B cell (primary cell): ENCODE measurements at regions not wholly inside any gene's neighbourhood (a gene's known extent, or its start where the extent isn't known, plus 50 kb on each side); places are given as distances from the start of the nearest gene placed in this dataset.
"Not testable (repeated sequence)": the region's sequence is repeated elsewhere in the genome, so short reads cannot be mapped to it uniquely, and the experiment has no call there.

Experiments
- ATAC-seq: fragments of 200-7000 bp; cut with Tn5 transposase; one replicate; pipeline ENCODE4 v1.10.0; 2021; ENCODE audit warnings: low read depth, mild to moderate bottlenecking, moderate number of reproducible peaks, moderate library complexity
- CTCF ChIA-PET: fragments of 350-600 bp; sonication (Branson Sonifier 250); formaldehyde crosslinking; loops from one replicate; lab custom pipeline; 2021; ENCODE audit warnings: antibody characterized with exemption, inconsistent platforms; lab: Charles Lee
- POLR2A ChIA-PET: fragments of 350-600 bp; sonication (Branson Sonifier 250); formaldehyde crosslinking; loops from one replicate; lab custom pipeline; 2021; ENCODE audit warnings: antibody characterized with exemption; lab: Charles Lee
- DNase-seq: peaks from one replicate; pipeline ENCODE4 v3.0.0; 2013
- H2AFZ ChIP-seq: 2 replicates; pipeline ENCODE4 v1.6.1; 2012; ENCODE audit warnings: mild to moderate bottlenecking, low read depth, low read length; ENCODE audit not compliant: insufficient read depth, poor library complexity, severe bottlenecking
- H3K27ac ChIP-seq, 2 donors: 1 replicate in 1 of 2; 2 replicates in 1 of 2; pipeline ENCODE4 v1.5.1; 2012 to 2013; ENCODE audit warnings: low read length in 2 of 2, mild to moderate bottlenecking in 2 of 2, moderate library complexity in 1 of 2
- H3K27me3 ChIP-seq, 4 experiments: fragments of 200-600 bp in 1 of 4; sonication (generic) in 1 of 4; replicated peaks in 1 of 4; 1 replicate in 2 of 4; 2 replicates in 2 of 4; pipeline versions ENCODE4 v1.6.1 to v1.7.0; 2013 to 2016; ENCODE audit warnings: low read length in 3 of 4, mild to moderate bottlenecking in 2 of 4, mixed read lengths in 1 of 4, moderate library complexity in 1 of 4; ENCODE audit not compliant: insufficient read depth in 4 of 4, control insufficient read depth in 3 of 4; ENCODE audit errors: control extremely low read depth in 1 of 4
- H3K36me3 ChIP-seq, 2 experiments: replicated peaks in 1 of 2; 1 replicate in 1 of 2; 2 replicates in 1 of 2; pipeline versions ENCODE4 v1.6.1 to v1.7.1; 2013; ENCODE audit warnings: low read length in 1 of 2; ENCODE audit not compliant: insufficient read depth in 2 of 2, control insufficient read depth in 1 of 2; ENCODE audit errors: control extremely low read depth in 1 of 2, extremely low read depth in 1 of 2
- H3K4me1 ChIP-seq, 2 donors: fragments of 200-600 bp in 1 of 2; sonication (generic) in 1 of 2; 1 replicate in 1 of 2; 2 replicates in 1 of 2; pipeline versions ENCODE4 v1.5.1 to v1.6.1; 2013 to 2017; ENCODE audit warnings: low read length in 2 of 2; ENCODE audit not compliant: control insufficient read depth in 2 of 2, insufficient read depth in 2 of 2
- H3K4me2 ChIP-seq: replicated peaks from 2 replicates; pipeline ENCODE3; 2012; ENCODE audit warnings: mild to moderate bottlenecking, low read depth, low read length; ENCODE audit not compliant: poor library complexity, severe bottlenecking
- H3K4me3 ChIP-seq, 5 experiments: fragments of 200-600 bp in 1 of 5; sonication (generic) in 1 of 5; 1 replicate in 3 of 5; 2 replicates in 2 of 5; pipeline versions ENCODE4 v1.5.1 to v1.7.0; 2011 to 2016; ENCODE audit warnings: low read length in 4 of 5, mild to moderate bottlenecking in 4 of 5, low read depth in 2 of 5, control low read depth in 1 of 5, moderate library complexity in 1 of 5; ENCODE audit not compliant: insufficient read depth in 1 of 5; ENCODE audit errors: control extremely low read depth in 1 of 5, extremely low read depth in 1 of 5
- H3K79me2 ChIP-seq: fragments of 200-600 bp; sonication (generic); one replicate; pipeline ENCODE4 v1.6.0; 2016; ENCODE audit warnings: low read length; ENCODE audit not compliant: control insufficient read depth, insufficient read depth
- H3K9ac ChIP-seq: fragments of 200-600 bp; sonication (generic); 2 replicates; pipeline ENCODE4 v1.6.1; 2017; ENCODE audit warnings: mild to moderate bottlenecking, low read length, moderate library complexity
- H3K9me3 ChIP-seq, 3 donors: one replicate each; pipeline versions ENCODE4 v1.6.1 to v1.7.1; 2013; ENCODE audit warnings: low read length in 2 of 3; ENCODE audit not compliant: control insufficient read depth in 2 of 3, insufficient read depth in 1 of 3; ENCODE audit errors: control extremely low read depth in 1 of 3
- H4K20me1 ChIP-seq: 2 replicates; pipeline ENCODE4 v1.6.0; 2012; ENCODE audit warnings: mild to moderate bottlenecking, low read length; ENCODE audit not compliant: insufficient read depth, control insufficient read depth, poor library complexity, severe bottlenecking
- H3K27ac Mint-ChIP-seq: one replicate; pipeline ENCODE4 v1.8.0; 2021; ENCODE audit warnings: mixed read lengths
- H3K27me3 Mint-ChIP-seq: one replicate; pipeline ENCODE4 v1.8.0; 2021; ENCODE audit warnings: mixed read lengths
- H3K4me1 Mint-ChIP-seq: one replicate; pipeline ENCODE4 v1.8.0; 2021; ENCODE audit warnings: mixed read lengths
- H3K4me3 Mint-ChIP-seq: one replicate; pipeline ENCODE4 v1.8.0; 2021; ENCODE audit warnings: mixed read lengths
- H3K9me3 Mint-ChIP-seq: one replicate; pipeline ENCODE4 v1.8.0; 2022; ENCODE audit warnings: mixed read lengths; ENCODE audit not compliant: insufficient read depth
- CTCF ChIP-seq: fragments of 200-600 bp; IDR thresholded peaks from one replicate; pipeline ENCODE4 v1.8.0; 2022; ENCODE audit warnings: antibody characterized with exemption, mild to moderate bottlenecking
- EZH2 ChIP-seq: IDR thresholded peaks from 2 replicates; pipeline ENCODE4 v1.6.1; 2012; ENCODE audit warnings: borderline replicate concordance, low read depth, mild to moderate bottlenecking, moderate library complexity, low read length; ENCODE audit not compliant: insufficient read depth, poor library complexity, severe bottlenecking
- WGBS: methylation state at CpG from one replicate; pipeline ENCODE4 v1.1.5; 2013; ENCODE audit warnings: missing lambda C conversion rate; ENCODE audit not compliant: insufficient coverage; 5-methylcytosine and 5-hydroxymethylcytosine counted together
- intact Hi-C: fragments of 100-400 bp; cut with micrococcal nuclease; formaldehyde crosslinking; loops from one replicate; pipeline ENCODE4 v1.10.0; 2022

GRCh38 chr12:46562625-46563225 lies 190.2 kb upstream of the SLC38A2 start:
- intact Hi-C loops: no loop called here
- Histone ChIP-seq H4K20me1 (no peaks in the 10 kb centered on the region), H3K27ac (no peak overlapping the region), H3K27me3 (no peaks in the 10 kb centered on the region), H3K4me3 (no peak overlapping the region), H3K36me3 (no peaks in the 10 kb centered on the region), H3K79me2 (no peaks in the 10 kb centered on the region), H3K4me1 (no peaks in the 10 kb centered on the region), H2AFZ (no peak overlapping the region), H3K9ac (no peak overlapping the region), H3K9me3 (peaks cover 5 to 26% (median 10%) of the 10 kb centered on the region in 3 donors), H3K4me2 (no peak overlapping the region)
- ChIA-PET CTCF (no interaction called here), POLR2A (no interaction called here)
- peaks cover 12% of the 10 kb centered on the region for H3K9me3 Mint-ChIP-seq
- DNase-seq (no peak), ATAC-seq (no peak)
- 93% methylated on average over 2 of the region's 5 CpGs for WGBS
- H3K4me1 Mint-ChIP-seq: no peaks in the 10 kb centered on the region
- H3K27me3 Mint-ChIP-seq: no peaks in the 10 kb centered on the region
- H3K27ac Mint-ChIP-seq: no peak overlapping the region
- TF ChIP-seq CTCF: no peak
- TF ChIP-seq EZH2: no peak
- no peak overlapping the region for H3K4me3 Mint-ChIP-seq

DNA sequence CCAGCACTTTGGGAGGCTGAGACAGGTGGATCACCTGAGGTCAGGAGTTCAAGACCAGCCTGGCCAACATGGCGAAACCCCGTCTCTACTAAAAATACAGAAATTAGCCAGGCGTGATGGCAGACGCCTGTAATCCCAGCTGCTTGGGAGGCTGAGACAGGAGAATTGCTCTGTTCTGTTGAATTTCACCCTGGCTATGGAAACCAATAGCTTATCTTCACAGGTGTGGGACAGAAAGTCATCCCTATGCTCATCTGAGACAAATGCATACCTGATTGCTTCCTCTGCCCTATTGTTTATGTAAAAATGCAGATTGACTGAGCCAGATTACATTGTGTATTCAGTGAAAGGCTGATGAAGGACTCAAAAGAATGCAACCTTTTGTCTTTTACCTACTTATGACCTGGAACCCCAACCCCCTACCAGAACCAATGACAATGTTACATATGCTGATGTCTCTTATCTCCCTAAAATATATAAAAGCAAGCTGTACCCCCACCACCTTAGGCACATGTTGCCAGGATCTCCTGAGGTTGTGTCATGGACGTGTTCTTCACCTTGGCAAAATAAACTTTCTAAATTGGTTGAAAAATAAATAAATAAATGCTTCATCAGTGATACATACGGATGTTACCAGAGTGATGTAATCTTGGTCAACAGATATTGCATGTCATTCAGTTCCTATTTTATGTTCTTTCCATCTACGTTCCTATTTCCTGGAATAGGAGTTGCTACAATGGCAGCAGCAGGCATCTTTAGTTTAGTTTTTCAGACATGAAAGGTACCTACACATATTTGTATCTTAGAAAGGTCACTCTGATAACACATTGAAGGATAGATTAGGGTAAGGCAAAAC lies 189.4 kb upstream of the SLC38A2 start:
- H3K27ac ChIP-seq, H3K4me1 ChIP-seq, H3K4me1 Mint-ChIP-seq, H3K4me3 ChIP-seq, H2AFZ ChIP-seq, H3K27me3 ChIP-seq, intact Hi-C loops, H3K4me2 ChIP-seq, DNase-seq, H4K20me1 ChIP-seq, ATAC-seq, H3K36me3 ChIP-seq, H3K79me2 ChIP-seq, CTCF ChIA-PET, H3K9ac ChIP-seq, H3K27me3 Mint-ChIP-seq, POLR2A ChIA-PET, H3K4me3 Mint-ChIP-seq, H3K27ac Mint-ChIP-seq: not testable (repeated sequence)
- WGBS: no CpG with 5 or more reads among the region's 7 CpGs
- peaks cover 11% of the 10 kb centered on the region for H3K9me3 Mint-ChIP-seq
- peaks cover 5 to 19% (median 10%) of the 10 kb centered on the region in 3 donors for H3K9me3 ChIP-seq
